Activated CD8-positive, alpha-beta T cell treated with anti-CD3 and anti-CD28 coated beads for 36 hours (primary cell): ENCODE measurements at regions not wholly inside any gene's neighbourhood (a gene's known extent, or its start where the extent isn't known, plus 50 kb on each side); places are given as distances from the start of the nearest gene placed in this dataset.
"Not testable (repeated sequence)": the region's sequence is repeated elsewhere in the genome, so short reads cannot be mapped to it uniquely, and the experiment has no call there.

ENCODE experiments used
- ATAC-seq: fragments of 200-7000 bp; cut with Tn5 transposase; one replicate; pipeline ENCODE4 v1.10.0; 2021; ENCODE audit warnings: mild to moderate bottlenecking, moderate library complexity
- CTCF ChIA-PET: fragments of 350-600 bp; sonication (Branson Sonifier 250); formaldehyde crosslinking; loops from one replicate; lab custom pipeline; 2021; ENCODE audit warnings: antibody characterized with exemption; lab: Charles Lee
- POLR2A ChIA-PET: fragments of 350-600 bp; sonication (Branson Sonifier 250); formaldehyde crosslinking; loops from one replicate; lab custom pipeline; 2021; ENCODE audit warnings: antibody characterized with exemption; lab: Charles Lee
- DNase-seq: peaks from one replicate; pipeline ENCODE4 v3.0.0-alpha.2; 2020
- H3K27ac Mint-ChIP-seq: one replicate; pipeline ENCODE4 v1.8.0; 2021; ENCODE audit warnings: mild to moderate bottlenecking, mixed read lengths
- H3K27me3 Mint-ChIP-seq: one replicate; pipeline ENCODE4 v1.8.0; 2021; ENCODE audit warnings: mixed read lengths
- H3K36me3 Mint-ChIP-seq: one replicate; pipeline ENCODE4 v1.8.0; 2021; ENCODE audit warnings: low read depth, mixed read lengths
- H3K4me1 Mint-ChIP-seq: one replicate; pipeline ENCODE4 v1.8.0; 2021; ENCODE audit warnings: low read depth, mixed read lengths
- H3K4me3 Mint-ChIP-seq: one replicate; pipeline ENCODE4 v1.8.0; 2021; ENCODE audit warnings: mild to moderate bottlenecking, moderate library complexity, mixed read lengths
- H3K9me3 Mint-ChIP-seq: one replicate; pipeline ENCODE4 v1.8.0; 2021; ENCODE audit warnings: mixed read lengths
- CTCF ChIP-seq: fragments of 200-600 bp; IDR thresholded peaks from one replicate; pipeline ENCODE4 v1.8.0; 2022; ENCODE audit warnings: antibody characterized with exemption, mild to moderate bottlenecking
- intact Hi-C: fragments of 100-400 bp; cut with micrococcal nuclease; formaldehyde crosslinking; loops from one replicate; pipeline ENCODE4 v1.10.0; 2022

GRCh38 chr3:34111361-34111760, 312.9 kb downstream of the PDCD6IP start:
- DNase-seq (no peak), ATAC-seq (no peak)
- H3K36me3 Mint-ChIP-seq: no peaks in the 10 kb centered on the region
- TF ChIP-seq CTCF: no peak
- peaks cover 4% of the 10 kb centered on the region for H3K9me3 Mint-ChIP-seq
- H3K27me3 Mint-ChIP-seq: no peaks in the 10 kb centered on the region
- H3K4me1 Mint-ChIP-seq: no peaks in the 10 kb centered on the region
- intact Hi-C loops: no loop called here
- no peak overlapping the region for H3K4me3 Mint-ChIP-seq
- POLR2A ChIA-PET: no interaction called here
- CTCF ChIA-PET: no interaction called here
- no peak overlapping the region for H3K27ac Mint-ChIP-seq

- ATAC-seq, H3K36me3 Mint-ChIP-seq, H3K9me3 Mint-ChIP-seq, CTCF ChIA-PET, H3K4me1 Mint-ChIP-seq, H3K4me3 Mint-ChIP-seq, H3K27ac Mint-ChIP-seq, H3K27me3 Mint-ChIP-seq, DNase-seq, intact Hi-C loops, POLR2A ChIA-PET: not testable (repeated sequence)
Observed at GRCh38 chr3:34112261-34112660, 313.8 kb downstream of the PDCD6IP start.

- ATAC-seq: no peak
- peaks cover 4% of the 10 kb centered on the region for H3K9me3 Mint-ChIP-seq
- CTCF ChIA-PET: interaction anchor here (1.5 kb wide), 1 partner anchor 9 kb away, joined by 3 read pairs; no protein-coding TSS in a partner anchor
- no peak for DNase-seq
- no peak overlapping the region for H3K4me3 Mint-ChIP-seq
- POLR2A ChIA-PET: no interaction called here
- H3K27ac Mint-ChIP-seq: no peak overlapping the region
- H3K4me1 Mint-ChIP-seq: no peaks in the 10 kb centered on the region
- no peak for TF ChIP-seq CTCF
- H3K27me3 Mint-ChIP-seq: no peaks in the 10 kb centered on the region
- intact Hi-C loops: no loop called here
- H3K36me3 Mint-ChIP-seq: no peaks in the 10 kb centered on the region
Observed at GRCh38 chr3:34131091-34131490, 332.7 kb downstream of the PDCD6IP start.

- no peak overlapping the region for H3K4me3 Mint-ChIP-seq
- TF ChIP-seq CTCF: no peak
- DNase-seq (no peak), ATAC-seq (no peak)
- H3K4me1 Mint-ChIP-seq: no peaks in the 10 kb centered on the region
- peaks cover 4% of the 10 kb centered on the region for H3K9me3 Mint-ChIP-seq
- no peaks in the 10 kb centered on the region for H3K36me3 Mint-ChIP-seq
- intact Hi-C loops: no loop called here
- POLR2A ChIA-PET: no interaction called here
- no peaks in the 10 kb centered on the region for H3K27me3 Mint-ChIP-seq
- CTCF ChIA-PET: no interaction called here
- H3K27ac Mint-ChIP-seq: no peak overlapping the region
Observed at GRCh38 chr3:34132069-34132692, 333.8 kb downstream of the PDCD6IP start.

GRCh38 chr3:34139566-34139965, 341.1 kb downstream of the PDCD6IP start:
- Mint-ChIP-seq H3K4me1 (no peaks in the 10 kb centered on the region), H3K9me3 (peaks cover 5% of the 10 kb centered on the region), H3K4me3 (no peak overlapping the region), H3K36me3 (no peaks in the 10 kb centered on the region), H3K27me3 (no peaks in the 10 kb centered on the region), H3K27ac (no peak overlapping the region)
- CTCF ChIA-PET: no interaction called here
- POLR2A ChIA-PET: no interaction called here
- intact Hi-C loops: no loop called here
- ATAC-seq (no peak), DNase-seq (no peak)
- no peak for TF ChIP-seq CTCF
